ENCODE measurements at regions not wholly inside any gene's neighbourhood (a gene's known extent, or its start where the extent isn't known, plus 50 kb on each side); places are given as distances from the start of the nearest gene placed in this dataset.

- TF ChIP-seq CTCF (IDR thresholded peaks at IDR 0.05; ENCODE audit: poor library complexity, severe bottlenecking): no peak
- TF ChIP-seq EZH2 (IDR thresholded peaks at IDR 0.05; ENCODE audit: borderline replicate concordance, insufficient read depth, low read length, poor library complexity, severe bottlenecking): no peak
- no peak for TF ChIP-seq RAD21 (conservative IDR thresholded peaks at IDR 0.05)
- TF ChIP-seq MXI1 (conservative IDR thresholded peaks at IDR 0.05; ENCODE audit: poor library complexity, severe bottlenecking): no peak
- TF ChIP-seq REST (IDR thresholded peaks at IDR 0.05; ENCODE audit: borderline replicate concordance): no peak
- TF ChIP-seq EP300 (conservative IDR thresholded peaks at IDR 0.05; ENCODE audit: poor library complexity, severe bottlenecking): no peak
Observed at GRCh38 chr3:154835639-154836038, 244.5 kb upstream of the MME start.

Measured in neural cell (in vitro differentiated cells).